ENCODE measurements at regions not wholly inside any gene's neighbourhood (a gene's known extent, or its start where the extent isn't known, plus 50 kb on each side); places are given as distances from the start of the nearest gene placed in this dataset.

DNA sequence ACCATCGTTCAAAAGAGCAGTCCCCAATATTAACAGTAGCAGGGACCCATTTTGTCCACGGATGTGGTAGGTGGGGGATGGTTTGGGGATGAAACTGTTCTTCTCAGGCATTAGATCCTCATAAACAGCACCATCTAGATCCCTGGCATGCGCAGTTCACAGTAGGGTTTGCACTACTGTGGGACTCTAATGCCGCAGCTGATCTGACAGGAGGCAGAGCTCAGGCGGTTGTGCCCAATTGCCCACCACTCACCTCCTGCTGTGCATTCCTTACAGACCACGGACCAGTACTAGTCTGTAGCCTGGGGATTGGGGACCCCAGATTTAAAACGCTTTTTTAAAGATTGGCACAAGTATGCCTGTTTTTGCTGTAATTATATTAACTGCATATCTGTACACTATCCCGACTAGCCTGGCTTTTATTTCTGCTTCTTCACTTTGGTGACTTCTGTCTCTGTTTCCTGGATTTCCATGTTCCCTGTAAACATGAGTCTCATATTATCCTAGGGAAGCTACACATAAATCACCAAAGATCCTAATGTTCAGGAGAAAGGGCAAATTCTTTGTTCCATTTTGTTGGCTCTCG is 163.3 kb upstream of the AKR1E2 start (continued):
- TF ChIP-seq POLR2AphosphoS5 (IDR thresholded peaks at IDR 0.05; ENCODE audit: control insufficient read depth, insufficient read depth, low read depth, low read length) (no peak), HNRNPLL (IDR thresholded peaks at IDR 0.05; ENCODE audit: low read depth, low read length, poor library complexity, severe bottlenecking) (no peak), NRF1 (conservative IDR thresholded peaks at IDR 0.05 in 1 of 2, IDR thresholded peaks at IDR 0.05 in 1 of 2) (peak in 1 of 2 experiments; percentile 15; a peak in 1 of 4 replicates), STAT5A (IDR thresholded peaks at IDR 0.05; ENCODE audit: borderline replicate concordance, low read length) (no peak), POU5F1 (IDR thresholded peaks at IDR 0.05; ENCODE audit: borderline replicate concordance, low read depth, low read length, partially characterized antibody) (no peak), CUX1 (CRISPR knock-in tag; IDR thresholded peaks at IDR 0.05) (peak; percentile 52; the same call in 1 of the 2 replicates), CEBPB (tag; IDR thresholded peaks at IDR 0.05) (no peak), KLF1 (tag; IDR thresholded peaks at IDR 0.05) (no peak), ZNF584 (CRISPR knock-in tag; IDR thresholded peaks at IDR 0.05; ENCODE audit: low read depth) (peak; percentile 4; the same call in 1 of the 2 replicates)
- TF ChIP-seq, protein P1, sequence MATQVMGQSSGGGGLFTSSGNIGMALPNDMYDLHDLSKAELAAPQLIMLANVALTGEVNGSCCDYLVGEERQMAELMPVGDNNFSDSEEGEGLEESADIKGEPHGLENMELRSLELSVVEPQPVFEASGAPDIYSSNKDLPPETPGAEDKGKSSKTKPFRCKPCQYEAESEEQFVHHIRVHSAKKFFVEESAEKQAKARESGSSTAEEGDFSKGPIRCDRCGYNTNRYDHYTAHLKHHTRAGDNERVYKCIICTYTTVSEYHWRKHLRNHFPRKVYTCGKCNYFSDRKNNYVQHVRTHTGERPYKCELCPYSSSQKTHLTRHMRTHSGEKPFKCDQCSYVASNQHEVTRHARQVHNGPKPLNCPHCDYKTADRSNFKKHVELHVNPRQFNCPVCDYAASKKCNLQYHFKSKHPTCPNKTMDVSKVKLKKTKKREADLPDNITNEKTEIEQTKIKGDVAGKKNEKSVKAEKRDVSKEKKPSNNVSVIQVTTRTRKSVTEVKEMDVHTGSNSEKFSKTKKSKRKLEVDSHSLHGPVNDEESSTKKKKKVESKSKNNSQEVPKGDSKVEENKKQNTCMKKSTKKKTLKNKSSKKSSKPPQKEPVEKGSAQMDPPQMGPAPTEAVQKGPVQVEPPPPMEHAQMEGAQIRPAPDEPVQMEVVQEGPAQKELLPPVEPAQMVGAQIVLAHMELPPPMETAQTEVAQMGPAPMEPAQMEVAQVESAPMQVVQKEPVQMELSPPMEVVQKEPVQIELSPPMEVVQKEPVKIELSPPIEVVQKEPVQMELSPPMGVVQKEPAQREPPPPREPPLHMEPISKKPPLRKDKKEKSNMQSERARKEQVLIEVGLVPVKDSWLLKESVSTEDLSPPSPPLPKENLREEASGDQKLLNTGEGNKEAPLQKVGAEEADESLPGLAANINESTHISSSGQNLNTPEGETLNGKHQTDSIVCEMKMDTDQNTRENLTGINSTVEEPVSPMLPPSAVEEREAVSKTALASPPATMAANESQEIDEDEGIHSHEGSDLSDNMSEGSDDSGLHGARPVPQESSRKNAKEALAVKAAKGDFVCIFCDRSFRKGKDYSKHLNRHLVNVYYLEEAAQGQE (IDR thresholded peaks at IDR 0.05; ENCODE audit: borderline replicate concordance): no peak
- TF ChIP-seq, protein P1 (CRISPR knock-in tag; IDR thresholded peaks at IDR 0.05; ENCODE audit: low read depth): no peak
- TF ChIP-seq, protein P2, sequence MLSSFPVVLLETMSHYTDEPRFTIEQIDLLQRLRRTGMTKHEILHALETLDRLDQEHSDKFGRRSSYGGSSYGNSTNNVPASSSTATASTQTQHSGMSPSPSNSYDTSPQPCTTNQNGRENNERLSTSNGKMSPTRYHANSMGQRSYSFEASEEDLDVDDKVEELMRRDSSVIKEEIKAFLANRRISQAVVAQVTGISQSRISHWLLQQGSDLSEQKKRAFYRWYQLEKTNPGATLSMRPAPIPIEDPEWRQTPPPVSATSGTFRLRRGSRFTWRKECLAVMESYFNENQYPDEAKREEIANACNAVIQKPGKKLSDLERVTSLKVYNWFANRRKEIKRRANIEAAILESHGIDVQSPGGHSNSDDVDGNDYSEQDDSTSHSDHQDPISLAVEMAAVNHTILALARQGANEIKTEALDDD (IDR thresholded peaks at IDR 0.05): no peak
- TF ChIP-seq, protein P3, sequence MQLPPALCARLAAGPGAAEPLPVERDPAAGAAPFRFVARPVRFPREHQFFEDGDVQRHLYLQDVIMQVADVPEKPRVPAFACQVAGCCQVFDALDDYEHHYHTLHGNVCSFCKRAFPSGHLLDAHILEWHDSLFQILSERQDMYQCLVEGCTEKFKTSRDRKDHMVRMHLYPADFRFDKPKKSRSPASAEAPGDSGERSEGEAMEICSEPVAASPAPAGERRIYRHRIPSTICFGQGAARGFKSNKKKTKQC (CRISPR knock-in tag; IDR thresholded peaks at IDR 0.05): no peak

All from K562 (cell line).